ENCODE measurements at regions not wholly inside any gene's neighbourhood (a gene's known extent, or its start where the extent isn't known, plus 50 kb on each side); places are given as distances from the start of the nearest gene placed in this dataset.

- TF ChIP-seq CLOCK (CRISPR knock-in tag; IDR thresholded peaks at IDR 0.05; ENCODE audit: borderline replicate concordance) (no peak), CEBPB (tag; IDR thresholded peaks at IDR 0.05) (no peak), CTCF (IDR thresholded peaks at IDR 0.05 in 2 of 3, conservative IDR thresholded peaks at IDR 0.05 in 1 of 3; ENCODE audit: insufficient read depth in 2 of 3, low read depth in 1 of 3, low read length in 3 of 3) (no peak), ATF1 (CRISPR knock-in tag; IDR thresholded peaks at IDR 0.05) (no peak), ATF1 (tag; IDR thresholded peaks at IDR 0.05) (no peak)
Observed at GRCh38 chr14:53879022-53879686, 77.5 kb downstream of the BMP4 start.
